GM12891 (cell line): ENCODE measurements at regions not wholly inside any gene's neighbourhood (a gene's known extent, or its start where the extent isn't known, plus 50 kb on each side); places are given as distances from the start of the nearest gene placed in this dataset.

Experiments used
- PAX5 ChIP-seq: IDR thresholded peaks from 2 replicates; pipeline ENCODE4 v1.6.1; 2011; ENCODE audit warnings: low read length, moderate library complexity, mild to moderate bottlenecking; ENCODE audit not compliant: insufficient read depth, severe bottlenecking
- POLR2A ChIP-seq: IDR thresholded peaks from 2 replicates; pipeline ENCODE4 v1.6.1; 2011; ENCODE audit warnings: low read depth, low read length, control low read depth
- POLR2AphosphoS5 ChIP-seq: IDR thresholded peaks from 2 replicates; pipeline ENCODE4 v1.6.1; 2011; ENCODE audit warnings: low read depth, low read length, control low read depth
- POU2F2 ChIP-seq: IDR thresholded peaks from 2 replicates; pipeline ENCODE4 v1.6.1; 2011; ENCODE audit warnings: low read depth, mild to moderate bottlenecking, control low read depth, low read length, moderate library complexity
- SPI1 ChIP-seq: IDR thresholded peaks from 2 replicates; pipeline ENCODE4 v1.6.1; 2011; ENCODE audit warnings: low read depth, low read length, control low read depth
- TAF1 ChIP-seq: IDR thresholded peaks from 2 replicates; pipeline ENCODE4 v1.6.1; 2011; ENCODE audit warnings: low read depth, low read length, control low read depth

- TF ChIP-seq TAF1 (no peak), POLR2A (no peak), POU2F2 (no peak), POLR2AphosphoS5 (no peak), SPI1 (no peak), PAX5 (no peak)
Observed at GRCh38 chr10:78134773-78135306, 101.2 kb downstream of the RPS24 start.
